Activated T-cell treated with anti-CD3 and anti-CD28 coated beads, Interleukin-2, amount 50 U/mL, for 4 hours (primary cell): ENCODE measurements at regions not wholly inside any gene's neighbourhood (a gene's known extent, or its start where the extent isn't known, plus 50 kb on each side); places are given as distances from the start of the nearest gene placed in this dataset.
"Not testable (repeated sequence)": the region's sequence is repeated elsewhere in the genome, so short reads cannot be mapped to it uniquely, and the experiment has no call there.

Source experiments
- ATAC-seq, 2 donors: fragments of 200-7000 bp; cut with Tn5 transposase; one replicate each; pipeline ENCODE4 v1.10.0; 2021
- DNase-seq: peaks from one replicate; pipeline ENCODE4 v3.0.0-alpha.2; 2020
- H3K27me3 Mint-ChIP-seq: one replicate; pipeline ENCODE4 v1.8.0; 2021; ENCODE audit warnings: low read depth, mixed read lengths
- H3K36me3 Mint-ChIP-seq: one replicate; pipeline ENCODE4 v1.8.0; 2022; ENCODE audit warnings: mixed read lengths; ENCODE audit not compliant: insufficient read depth
- H3K4me1 Mint-ChIP-seq: one replicate; pipeline ENCODE4 v1.8.0; 2021; ENCODE audit warnings: low read depth, mixed read lengths
- H3K4me3 Mint-ChIP-seq: one replicate; pipeline ENCODE4 v1.8.0; 2021; ENCODE audit warnings: mild to moderate bottlenecking, moderate library complexity, mixed read lengths
- H3K9me3 Mint-ChIP-seq: one replicate; pipeline ENCODE4 v1.8.0; 2021; ENCODE audit warnings: mixed read lengths

DNA sequence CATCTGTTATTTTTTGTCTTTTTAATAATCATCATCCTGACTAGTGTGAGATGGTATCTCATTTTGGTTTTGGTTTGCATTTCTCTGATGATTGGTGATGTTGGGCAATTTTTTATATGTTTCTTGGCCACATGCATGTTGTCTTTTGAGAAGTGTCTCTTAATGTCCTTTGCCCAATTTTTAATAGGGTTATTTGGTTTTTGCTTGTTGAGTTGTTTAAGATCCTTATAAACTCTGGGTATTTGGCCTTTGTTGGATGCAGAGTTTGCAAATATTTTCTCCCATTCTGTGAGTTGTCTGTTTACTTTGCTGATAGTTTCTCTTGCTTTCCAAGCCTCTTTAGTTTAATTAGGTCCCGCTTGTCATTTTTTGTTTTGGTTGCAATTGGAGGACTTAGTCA, 152.1 kb upstream of the MED14 start:
- Mint-ChIP-seq H3K27me3 (peaks cover 2% of the 10 kb centered on the region), H3K9me3 (no peaks in the 10 kb centered on the region), H3K4me3 (no peak overlapping the region), H3K36me3 (no peaks in the 10 kb centered on the region), H3K4me1 (peaks cover 2% of the 10 kb centered on the region)
- DNase-seq (no peak), ATAC-seq (no peak)

DNA sequence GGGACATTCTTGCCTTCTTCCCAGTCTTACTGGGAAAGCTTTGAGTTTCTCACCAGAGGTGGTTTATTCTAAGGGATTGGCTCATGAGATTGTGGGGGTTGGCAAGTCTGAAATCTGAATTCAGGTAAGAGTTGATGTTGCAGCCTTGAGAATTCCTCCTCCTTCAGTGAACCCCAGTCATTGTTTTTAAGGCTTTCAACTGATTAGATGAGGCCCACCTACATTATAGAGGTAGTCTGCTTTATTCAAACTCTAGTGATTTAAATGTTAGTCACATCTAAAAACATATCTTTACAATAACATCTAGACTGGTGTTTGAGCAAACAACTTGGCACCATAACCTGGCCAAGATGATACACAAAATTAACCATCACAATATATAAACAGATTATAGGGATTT, 156.5 kb upstream of the MED14 start:
- H3K36me3 Mint-ChIP-seq: no peaks in the 10 kb centered on the region
- H3K4me3 Mint-ChIP-seq: no peak overlapping the region
- no peaks in the 10 kb centered on the region for H3K9me3 Mint-ChIP-seq
- DNase-seq (no peak), ATAC-seq (no peak)
- H3K27me3 Mint-ChIP-seq: peaks cover 2% of the 10 kb centered on the region
- H3K4me1 Mint-ChIP-seq: peaks cover 2% of the 10 kb centered on the region

DNA sequence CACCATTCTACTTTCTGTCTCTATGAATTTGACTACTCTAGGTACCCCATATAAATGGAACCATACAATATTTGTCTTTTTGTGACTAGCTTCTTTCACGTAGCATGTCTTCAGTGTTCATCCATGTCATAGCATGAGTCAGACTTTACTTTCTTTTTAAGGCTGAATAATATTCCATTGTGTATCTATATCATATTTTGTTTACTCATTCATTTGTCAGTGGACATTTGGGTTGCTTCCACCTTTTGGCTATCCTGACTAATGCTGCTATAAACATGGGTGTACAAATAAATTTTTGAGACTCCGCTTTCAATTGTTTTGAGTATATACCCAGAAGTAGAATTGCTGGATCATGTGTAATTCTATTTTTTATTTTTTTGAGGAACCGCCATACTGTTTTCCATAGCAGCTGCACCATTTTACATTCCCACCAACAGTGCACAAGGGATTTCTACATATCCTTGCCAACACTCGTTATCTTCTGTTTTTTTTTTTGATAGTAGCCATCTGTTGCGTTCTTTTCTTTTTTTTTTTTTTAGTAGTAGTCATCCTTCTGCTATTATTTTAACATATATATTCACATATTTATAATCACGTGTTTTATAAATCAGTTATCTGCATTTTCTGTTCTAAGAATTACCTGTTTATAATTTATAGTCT, 158.0 kb upstream of the MED14 start:
- H3K9me3 Mint-ChIP-seq: no peaks in the 10 kb centered on the region
- DNase-seq: no peak
- H3K4me1 Mint-ChIP-seq: peaks cover 2% of the 10 kb centered on the region
- peaks cover 2% of the 10 kb centered on the region for H3K27me3 Mint-ChIP-seq
- no peaks in the 10 kb centered on the region for H3K36me3 Mint-ChIP-seq
- H3K4me3 Mint-ChIP-seq: no peak overlapping the region
- ATAC-seq: no peak

DNA sequence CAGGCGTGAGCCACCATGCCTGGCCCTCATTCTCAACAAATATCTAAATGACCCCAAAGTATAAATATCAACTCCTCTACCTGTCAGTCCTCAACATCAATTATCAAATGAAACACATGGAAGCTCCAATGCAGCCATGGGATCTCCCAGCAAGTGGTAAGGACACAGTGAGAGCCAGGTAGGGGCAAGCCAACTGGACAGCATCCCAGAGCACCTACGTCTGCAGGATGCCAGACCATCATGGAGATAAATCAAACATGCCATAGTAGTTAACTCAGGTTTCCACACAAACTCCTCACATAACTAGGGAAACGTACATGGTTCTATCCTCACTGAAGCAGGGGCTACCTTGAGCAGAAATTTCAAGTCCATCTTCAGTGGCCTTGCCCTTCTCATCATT, 159.9 kb upstream of the MED14 start:
- Mint-ChIP-seq H3K9me3 (no peaks in the 10 kb centered on the region), H3K4me1 (peaks cover 2% of the 10 kb centered on the region), H3K36me3 (no peaks in the 10 kb centered on the region), H3K27me3 (peaks cover 2% of the 10 kb centered on the region), H3K4me3 (no peak overlapping the region)
- DNase-seq (no peak), ATAC-seq (no peak)

DNA sequence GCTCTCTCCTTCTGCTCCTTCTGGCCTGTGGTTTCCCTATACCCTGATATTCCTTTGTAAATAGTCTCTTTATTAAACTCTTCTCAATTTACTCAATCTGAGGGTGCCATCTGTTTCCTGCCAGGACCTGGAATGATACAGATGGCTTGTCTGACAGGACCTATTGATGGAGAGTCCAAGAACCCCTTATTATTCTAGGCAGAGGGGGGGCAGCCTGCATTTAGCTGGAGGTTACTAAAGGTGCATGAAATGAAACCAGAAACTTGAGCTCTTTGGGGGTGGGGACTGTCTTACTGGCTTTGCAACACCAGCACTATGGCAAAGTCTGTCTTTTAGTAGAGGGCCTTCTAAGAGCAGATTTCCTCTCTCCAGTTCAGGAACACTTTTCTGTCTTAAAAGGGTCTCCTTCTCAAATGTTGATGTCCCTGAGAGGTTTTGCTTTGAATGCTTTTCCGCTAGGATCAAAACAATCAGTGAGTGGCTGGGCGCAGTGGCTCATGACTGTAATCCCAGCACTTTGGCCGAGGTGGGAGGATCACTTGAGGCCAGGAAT, 162.5 kb upstream of the MED14 start:
- Mint-ChIP-seq H3K4me3 (no peak overlapping the region), H3K27me3 (no peaks in the 10 kb centered on the region), H3K36me3 (no peaks in the 10 kb centered on the region), H3K9me3 (no peaks in the 10 kb centered on the region), H3K4me1 (peaks cover 2% of the 10 kb centered on the region)
- ATAC-seq (no peak), DNase-seq (no peak)

DNA sequence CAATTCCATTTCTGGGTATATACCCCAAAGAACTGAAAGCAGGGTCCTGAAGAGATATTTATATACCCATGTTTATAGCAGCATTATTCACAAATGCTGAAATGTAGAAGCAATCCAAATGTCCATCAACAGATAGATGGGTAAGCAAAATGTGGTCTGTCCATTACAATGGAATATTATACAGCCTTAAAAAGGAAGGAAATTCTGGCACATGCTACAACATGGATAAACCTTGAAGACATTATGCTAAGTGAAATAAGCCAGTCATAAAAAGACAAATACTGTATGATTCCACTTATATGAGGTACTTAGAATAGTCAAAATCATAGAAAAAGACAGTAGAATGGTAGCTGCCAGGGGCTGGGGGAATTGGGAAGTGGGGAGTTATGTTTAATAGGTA, 169.4 kb upstream of the MED14 start:
- H3K27me3 Mint-ChIP-seq, H3K36me3 Mint-ChIP-seq, H3K9me3 Mint-ChIP-seq, DNase-seq, ATAC-seq, H3K4me1 Mint-ChIP-seq, H3K4me3 Mint-ChIP-seq: not testable (repeated sequence)

GRCh38 chrX:40908026-40908425, 172.7 kb upstream of the MED14 start:
- no peaks in the 10 kb centered on the region for H3K36me3 Mint-ChIP-seq
- H3K4me1 Mint-ChIP-seq: no peaks in the 10 kb centered on the region
- H3K4me3 Mint-ChIP-seq: no peak overlapping the region
- no peak for DNase-seq
- no peaks in the 10 kb centered on the region for H3K27me3 Mint-ChIP-seq
- no peak for ATAC-seq
- H3K9me3 Mint-ChIP-seq: no peaks in the 10 kb centered on the region

DNA sequence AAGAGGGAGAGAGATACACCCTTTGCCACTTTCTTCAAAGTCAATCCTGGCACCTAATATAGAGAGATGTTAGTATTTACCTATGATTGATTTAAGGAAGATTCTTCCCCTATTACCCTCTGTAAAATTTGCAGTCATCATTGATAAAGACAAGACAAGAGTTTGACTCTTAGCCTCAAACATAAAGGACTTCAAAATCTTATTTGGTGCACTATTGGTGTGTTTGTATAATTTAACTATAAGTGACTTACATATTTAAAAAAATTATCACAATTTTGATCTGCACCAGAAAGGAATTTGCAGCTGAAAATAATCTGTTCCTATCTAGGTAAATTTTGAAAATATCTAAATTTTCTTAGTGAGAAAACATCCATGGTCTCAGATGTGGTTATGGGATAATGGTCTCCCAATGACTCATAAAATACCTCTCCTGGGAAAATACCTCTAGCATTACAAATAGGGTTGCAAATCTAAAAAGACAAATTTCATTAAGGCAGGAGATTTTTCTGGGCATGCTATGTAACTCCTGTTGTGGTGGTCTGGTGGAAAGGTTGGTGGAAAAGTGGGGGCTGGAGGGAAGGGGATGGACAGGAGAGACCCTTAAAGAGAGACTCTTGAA, 173.6 kb upstream of the MED14 start:
- H3K4me3 Mint-ChIP-seq: no peak overlapping the region
- no peaks in the 10 kb centered on the region for H3K27me3 Mint-ChIP-seq
- no peaks in the 10 kb centered on the region for H3K36me3 Mint-ChIP-seq

DNA sequence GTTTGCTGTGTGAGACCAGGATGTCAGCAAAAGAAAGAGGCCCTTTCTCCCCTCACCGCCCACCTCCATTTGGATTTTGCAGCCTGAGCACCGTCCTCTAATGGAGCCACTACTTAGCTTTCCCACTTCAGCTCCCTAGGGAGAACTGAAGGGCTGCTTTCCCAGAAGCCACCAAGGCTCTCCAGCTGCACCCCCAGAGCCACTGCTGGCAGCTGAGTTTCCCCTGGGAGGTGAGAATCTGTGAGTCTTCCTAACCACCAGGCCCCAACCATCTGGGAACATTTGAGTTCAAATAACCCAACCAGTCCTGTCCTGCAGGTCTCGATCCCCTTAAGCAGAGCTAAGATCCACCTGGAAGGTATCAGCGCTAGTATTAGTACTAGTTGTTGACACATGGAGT, 173.1 kb upstream of the USP9X start:
- no peaks in the 10 kb centered on the region for H3K9me3 Mint-ChIP-seq
- DNase-seq: no peak
- no peaks in the 10 kb centered on the region for H3K36me3 Mint-ChIP-seq
- no peak overlapping the region for H3K4me3 Mint-ChIP-seq
- no peaks in the 10 kb centered on the region for H3K4me1 Mint-ChIP-seq
- ATAC-seq: no peak
- no peaks in the 10 kb centered on the region for H3K27me3 Mint-ChIP-seq

More for the DNA sequence above, 173.6 kb upstream of the MED14 start:
- no peak for ATAC-seq
- Mint-ChIP-seq H3K9me3 (no peaks in the 10 kb centered on the region), H3K4me1 (no peaks in the 10 kb centered on the region)
- DNase-seq: no peak

DNA sequence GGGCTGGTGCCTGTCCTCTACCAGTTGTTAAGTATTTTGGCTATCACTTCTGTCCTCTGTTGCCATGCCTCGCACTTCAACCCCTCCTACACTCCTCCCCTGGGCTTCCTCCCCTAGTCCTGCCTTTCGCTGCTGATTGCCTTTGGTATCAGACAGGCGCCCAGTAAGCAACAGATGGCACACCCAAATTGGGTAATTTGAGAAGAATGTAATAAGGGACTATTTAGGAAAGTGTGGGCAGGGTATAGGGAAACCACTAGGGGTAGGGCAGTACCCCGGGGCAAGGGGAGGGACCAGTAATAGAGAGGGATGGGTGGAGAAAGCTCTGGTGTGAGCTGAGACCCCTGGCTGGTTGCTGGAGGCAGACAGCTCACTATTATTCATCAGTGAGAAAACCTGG, 172.7 kb upstream of the USP9X start:
- H3K36me3 Mint-ChIP-seq: no peaks in the 10 kb centered on the region
- H3K4me3 Mint-ChIP-seq: no peak overlapping the region
- DNase-seq: no peak
- H3K4me1 Mint-ChIP-seq: no peaks in the 10 kb centered on the region
- H3K9me3 Mint-ChIP-seq: no peaks in the 10 kb centered on the region
- H3K27me3 Mint-ChIP-seq: no peaks in the 10 kb centered on the region
- ATAC-seq: no peak

GRCh38 chrX:40920351-40920750, 164.9 kb upstream of the USP9X start:
- ATAC-seq (no peak), DNase-seq (no peak)
- Mint-ChIP-seq H3K9me3 (peaks cover 5% of the 10 kb centered on the region), H3K27me3 (no peaks in the 10 kb centered on the region), H3K4me3 (no peak overlapping the region), H3K36me3 (no peaks in the 10 kb centered on the region), H3K4me1 (no peaks in the 10 kb centered on the region)

DNA sequence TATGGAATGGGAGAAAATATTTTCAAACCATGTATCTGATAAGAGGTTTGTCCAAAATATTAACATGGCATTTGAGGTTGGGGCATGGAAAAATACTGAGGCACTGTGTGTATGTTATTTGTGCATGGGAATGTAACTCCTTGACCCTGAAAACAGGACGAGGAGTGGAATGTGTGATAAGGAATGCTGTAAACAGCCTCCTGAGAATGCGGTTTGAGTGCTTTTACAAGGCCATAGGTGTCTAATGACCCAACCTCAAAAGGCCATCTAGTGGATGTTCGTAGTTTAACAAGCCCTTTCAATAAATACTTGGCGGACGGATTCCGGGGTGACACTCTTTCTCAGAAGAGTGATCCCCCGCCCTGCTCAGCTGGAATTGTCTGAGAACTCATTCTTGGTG, 162.9 kb upstream of the USP9X start:
- Mint-ChIP-seq H3K36me3 (no peaks in the 10 kb centered on the region), H3K4me1 (no peaks in the 10 kb centered on the region), H3K4me3 (no peak overlapping the region), H3K9me3 (peaks cover 5% of the 10 kb centered on the region), H3K27me3 (no peaks in the 10 kb centered on the region)
- no peak for ATAC-seq
- DNase-seq: no peak

DNA sequence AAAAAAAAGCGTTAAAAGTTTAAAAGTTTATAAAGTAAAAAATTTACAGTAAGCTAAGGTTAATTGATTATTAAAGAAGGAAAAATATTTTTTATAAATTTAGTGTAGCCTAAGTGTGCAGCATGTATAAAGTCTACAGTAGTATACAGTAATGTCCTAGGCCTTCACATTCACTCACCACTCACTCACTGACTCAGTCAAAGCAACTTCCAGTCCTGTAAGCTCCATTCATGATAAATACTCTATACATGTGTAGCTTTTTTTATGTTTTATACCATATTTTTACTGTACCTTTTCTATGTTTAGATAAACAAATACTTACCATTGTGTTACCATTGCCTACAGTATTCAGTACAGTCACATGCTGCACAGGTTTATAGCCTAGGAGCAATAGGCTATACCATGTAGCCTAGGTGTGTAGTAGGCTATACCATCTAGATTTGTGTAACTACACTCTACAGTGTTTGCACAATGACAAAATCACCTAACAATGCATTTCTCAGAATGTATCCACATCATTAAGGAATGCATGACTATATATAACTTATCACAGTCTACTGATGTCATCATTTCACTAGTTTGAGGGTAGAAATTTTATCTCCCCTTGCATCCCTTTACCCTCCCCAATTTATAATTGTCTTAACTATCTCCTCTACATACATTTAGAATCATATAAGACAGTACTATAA, 158.4 kb upstream of the USP9X start:
- not testable (repeated sequence) for ATAC-seq, H3K27me3 Mint-ChIP-seq, H3K36me3 Mint-ChIP-seq, DNase-seq, H3K4me3 Mint-ChIP-seq, H3K4me1 Mint-ChIP-seq
- H3K9me3 Mint-ChIP-seq: peaks cover 12% of the 10 kb centered on the region

DNA sequence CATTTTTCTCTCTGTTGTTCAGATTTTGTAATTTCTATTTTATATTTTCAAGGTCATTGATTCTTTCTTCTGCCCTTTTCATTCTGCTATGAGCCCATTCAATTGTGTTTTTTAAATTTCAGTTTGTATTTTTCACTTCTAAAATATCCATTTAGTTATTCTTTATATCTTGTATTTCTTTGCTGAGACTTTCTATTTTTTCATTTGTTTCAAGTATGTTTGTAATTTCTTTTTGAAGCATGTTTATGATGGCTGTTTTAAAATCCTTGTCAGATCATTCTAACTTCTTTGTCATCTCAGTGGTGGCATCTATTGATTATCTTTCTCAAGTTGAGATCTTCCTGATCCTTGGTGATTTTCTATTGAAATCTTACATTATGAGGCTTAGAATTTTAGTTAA, 157.2 kb upstream of the USP9X start:
- peaks cover 12% of the 10 kb centered on the region for H3K4me1 Mint-ChIP-seq
- peaks cover 12% of the 10 kb centered on the region for H3K9me3 Mint-ChIP-seq
- H3K27me3 Mint-ChIP-seq: no peaks in the 10 kb centered on the region
- no peak for DNase-seq
- no peak overlapping the region for H3K4me3 Mint-ChIP-seq
- H3K36me3 Mint-ChIP-seq: no peaks in the 10 kb centered on the region
- ATAC-seq: no peak

DNA sequence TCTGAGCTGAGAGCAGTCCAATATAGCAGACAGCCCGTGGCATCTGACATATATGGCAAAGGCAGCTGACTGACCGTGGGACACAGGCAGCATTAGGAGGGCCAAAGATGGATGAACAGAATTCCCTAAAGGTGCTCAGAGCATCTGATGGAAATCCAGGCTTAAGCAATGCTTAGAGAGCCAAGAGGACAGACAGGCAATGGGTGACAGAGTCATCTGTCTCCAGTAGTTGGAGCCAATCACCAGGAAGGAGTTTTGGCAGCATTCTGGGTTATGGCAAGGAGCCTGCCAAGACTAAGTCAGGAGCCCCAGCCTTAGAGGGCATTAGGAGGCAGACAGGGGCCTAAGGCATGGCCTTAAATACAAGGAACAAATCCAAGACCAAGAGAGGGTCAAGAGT, 153.3 kb upstream of the USP9X start:
- Mint-ChIP-seq H3K36me3 (no peaks in the 10 kb centered on the region), H3K9me3 (peaks cover 12% of the 10 kb centered on the region), H3K27me3 (no peaks in the 10 kb centered on the region), H3K4me1 (peaks cover 21% of the 10 kb centered on the region), H3K4me3 (no peak overlapping the region)
- ATAC-seq: no peak
- DNase-seq: no peak
